Peyer's patch (tissue), 4 donors: ENCODE measurements at regions not wholly inside any gene's neighbourhood (a gene's known extent, or its start where the extent isn't known, plus 50 kb on each side); places are given as distances from the start of the nearest gene placed in this dataset.

Experiments used
- DNase-seq, 3 donors: peaks; one replicate each; pipeline ENCODE4 v3.0.0-alpha.2; 2017 to 2019
- H3K27ac ChIP-seq, 4 donors: fragments of 200-600 bp; sonication (generic); one replicate each; pipeline ENCODE4 v1.5.1; 2016 to 2019
- H3K27me3 ChIP-seq, 2 donors: fragments of 200-600 bp; sonication (generic); one replicate each; pipeline ENCODE4 v1.5.1; 2019
- H3K36me3 ChIP-seq, 3 donors: fragments of 200-600 bp; sonication (generic); one replicate each; pipeline ENCODE4 v1.5.1; 2016 to 2019
- H3K4me1 ChIP-seq, 4 donors: fragments of 200-600 bp; sonication (generic); one replicate each; pipeline ENCODE4 v1.5.1; 2016 to 2019
- H3K4me3 ChIP-seq, 4 donors: fragments of 200-600 bp; sonication (generic); 1 replicate in 3 of 4; 2 replicates in 1 of 4; pipeline ENCODE4 v1.5.1; 2016 to 2019; ENCODE audit warnings: mild to moderate bottlenecking in 1 of 4
- H3K9me3 ChIP-seq, 4 donors: fragments of 200-600 bp; sonication (generic); one replicate each; pipeline ENCODE4 v1.5.1; 2016 to 2019; ENCODE audit warnings: mild to moderate bottlenecking in 1 of 4
- CTCF ChIP-seq, 6 experiments: fragments of 450-650 bp in 4 of 6; fragments of 200-600 bp in 2 of 6; sonication (generic) in 1 of 6; IDR thresholded peaks; one replicate each; pipeline ENCODE4 v1.5.1; 2017 to 2019; ENCODE audit warnings: antibody characterized with exemption in 6 of 6, mild to moderate bottlenecking in 3 of 6, moderate library complexity in 1 of 6
- POLR2A ChIP-seq, 2 donors: fragments of 450-650 bp; IDR thresholded peaks; one replicate each; pipeline ENCODE4 v1.5.1; 2017; ENCODE audit warnings: antibody characterized with exemption in 2 of 2, mild to moderate bottlenecking in 2 of 2, moderate library complexity in 2 of 2

DNA sequence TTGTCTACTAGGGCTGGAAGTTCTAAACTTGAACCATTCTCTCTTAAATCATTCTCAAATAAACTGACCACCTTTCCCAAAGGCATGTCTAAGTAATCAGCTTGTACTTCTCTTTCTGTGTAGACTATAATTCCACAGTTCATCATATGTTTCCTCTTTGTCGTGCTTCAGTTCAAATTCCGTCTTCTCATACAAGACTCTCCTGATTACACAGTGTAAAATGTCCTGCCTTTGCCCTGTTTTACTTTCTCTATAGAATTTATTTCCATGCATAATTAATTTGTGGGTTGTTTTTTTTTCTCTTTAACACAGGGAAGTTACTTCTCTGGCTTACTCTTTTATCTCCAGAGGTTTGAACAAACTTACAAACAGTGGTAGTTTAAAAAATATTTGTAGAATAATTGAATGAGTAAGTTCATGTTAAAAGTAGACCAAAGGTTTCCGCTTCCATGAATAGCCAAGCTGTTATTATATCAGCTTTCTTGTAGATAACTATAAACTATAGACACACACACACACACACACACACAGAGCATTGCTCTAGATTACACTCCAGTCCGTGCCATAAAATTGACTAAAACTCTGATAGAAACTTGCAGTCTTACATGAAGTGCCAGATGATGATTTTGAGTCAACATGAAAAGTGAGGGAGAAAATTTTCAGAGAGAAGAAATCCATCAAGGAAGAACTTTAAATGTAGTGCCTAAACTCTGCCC lies 119.0 kb downstream of the SUCNR1 start:
- H3K4me3 ChIP-seq, result no peak overlapping the region
- no peaks in the 10 kb centered on the region for H3K27me3 ChIP-seq
- TF ChIP-seq POLR2A (IDR thresholded peaks at IDR 0.05) (no peak), CTCF (IDR thresholded peaks at IDR 0.05) (no peak)
- peak overlapping the region in 1 of 4 donors; percentile 18 for H3K27ac ChIP-seq
- no peak for DNase-seq
- no peaks in the 10 kb centered on the region for H3K4me1 ChIP-seq
- H3K9me3 ChIP-seq, result no peaks in the 10 kb centered on the region
- H3K36me3 ChIP-seq, result no peaks in the 10 kb centered on the region

DNA sequence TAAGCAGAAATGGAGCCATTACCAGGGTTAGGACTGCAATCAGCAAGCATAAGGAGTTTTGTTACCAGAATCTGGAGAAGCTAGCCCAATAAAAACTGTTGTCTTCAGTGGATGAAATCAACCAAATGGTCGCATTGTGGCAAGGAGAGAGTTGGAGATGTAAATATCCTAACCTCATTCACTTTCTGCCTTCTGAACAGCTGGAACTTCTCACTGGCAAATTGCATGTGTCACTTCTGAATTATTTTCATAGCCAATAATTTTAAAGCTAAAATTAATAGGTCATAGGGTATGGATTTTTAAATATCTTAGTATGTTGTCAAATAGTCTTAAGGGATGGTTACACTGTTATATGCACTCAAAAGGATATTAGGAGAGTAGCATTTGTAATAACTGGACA lies 121.6 kb downstream of the SUCNR1 start:
- no peak overlapping the region for H3K27ac ChIP-seq
- no peak for TF ChIP-seq CTCF (IDR thresholded peaks at IDR 0.05)
- no peak for TF ChIP-seq POLR2A (IDR thresholded peaks at IDR 0.05)
- H3K4me3 ChIP-seq, result no peak overlapping the region

GRCh38 chr3:151998744-151999143 lies 125.3 kb downstream of the SUCNR1 start:
- H3K4me3 ChIP-seq, result no peak overlapping the region
- DNase-seq, result no peak
- TF ChIP-seq CTCF (IDR thresholded peaks at IDR 0.05) (no peak), POLR2A (IDR thresholded peaks at IDR 0.05) (no peak)
- no peaks in the 10 kb centered on the region for H3K27me3 ChIP-seq
- no peaks in the 10 kb centered on the region for H3K4me1 ChIP-seq
- H3K36me3 ChIP-seq, result no peaks in the 10 kb centered on the region
- H3K9me3 ChIP-seq, result no peaks in the 10 kb centered on the region
- H3K27ac ChIP-seq, result no peak overlapping the region

More for the DNA sequence above, 121.6 kb downstream of the SUCNR1 start:
- Histone ChIP-seq H3K36me3 (no peaks in the 10 kb centered on the region), H3K4me1 (no peaks in the 10 kb centered on the region), H3K9me3 (no peaks in the 10 kb centered on the region), H3K27me3 (no peaks in the 10 kb centered on the region)
- DNase-seq, result no peak

DNA sequence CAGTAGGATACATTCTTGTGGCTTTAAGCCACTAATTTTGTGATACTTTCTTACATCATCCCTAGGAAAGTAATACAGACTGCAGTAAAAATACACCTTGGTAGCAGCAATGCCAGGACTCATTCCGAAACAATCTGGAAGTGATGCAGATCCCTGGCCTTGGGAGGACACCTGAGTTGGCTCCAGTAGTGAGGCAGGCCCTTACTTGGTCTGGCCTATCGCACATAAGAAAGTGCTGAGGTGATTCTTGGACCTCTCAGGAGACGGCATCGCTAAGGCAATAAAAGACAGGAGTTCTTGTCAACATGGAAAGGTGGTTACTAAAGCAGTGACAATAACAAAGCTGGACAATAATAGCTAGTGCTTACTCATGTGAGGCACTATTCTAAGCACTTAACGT lies 126.5 kb downstream of the SUCNR1 start:
- no peak for DNase-seq
- H3K4me1 ChIP-seq, result no peaks in the 10 kb centered on the region
- H3K27ac ChIP-seq, result no peak overlapping the region
- no peaks in the 10 kb centered on the region for H3K9me3 ChIP-seq
- H3K4me3 ChIP-seq, result no peak overlapping the region
- no peaks in the 10 kb centered on the region for H3K36me3 ChIP-seq
- no peak for TF ChIP-seq CTCF (IDR thresholded peaks at IDR 0.05)
- TF ChIP-seq POLR2A (IDR thresholded peaks at IDR 0.05), result no peak
- H3K27me3 ChIP-seq, result no peaks in the 10 kb centered on the region

DNA sequence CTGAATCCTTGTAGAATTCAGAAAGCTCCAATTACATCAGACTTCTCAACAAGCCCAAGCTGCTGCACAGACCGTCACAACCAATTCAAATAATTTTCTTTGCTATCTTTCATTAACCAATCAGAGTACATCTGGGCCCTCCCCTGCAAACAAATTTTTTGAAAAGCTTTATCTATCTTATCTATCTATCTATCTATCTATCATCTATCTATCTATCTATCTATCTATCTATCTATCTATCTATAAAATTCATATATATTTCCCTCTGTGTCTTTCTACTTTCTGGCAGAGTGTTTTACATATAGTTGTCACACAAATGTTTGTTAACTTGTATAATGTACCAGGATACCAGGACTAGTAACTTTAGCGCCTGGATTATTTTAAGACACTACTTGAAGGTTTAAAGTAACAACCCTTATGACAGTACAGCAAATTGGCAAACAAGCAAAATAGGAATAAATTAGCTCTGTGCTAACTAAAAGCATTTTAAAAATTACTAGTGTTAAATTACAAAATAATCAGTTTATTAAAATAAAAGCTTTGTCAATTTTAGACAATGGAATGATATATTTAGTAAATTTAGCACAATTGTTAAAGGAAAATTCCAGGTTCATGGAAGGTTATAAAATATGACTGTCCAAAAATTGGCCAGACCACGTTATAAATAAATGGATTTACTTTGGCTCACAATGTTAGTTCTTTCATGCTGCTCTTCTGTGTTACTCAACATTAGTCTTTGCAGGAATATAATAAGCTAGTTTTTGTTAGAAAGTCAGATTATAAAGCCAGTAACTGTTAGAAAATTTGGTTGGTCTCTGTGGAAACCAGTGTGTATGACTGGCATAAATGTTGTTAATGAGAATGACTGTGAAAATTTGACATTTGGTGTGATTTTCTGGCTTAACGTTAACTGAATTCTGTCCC lies 138.6 kb downstream of the SUCNR1 start:
- Histone ChIP-seq H3K36me3 (no peaks in the 10 kb centered on the region), H3K27ac (no peak overlapping the region), H3K4me3 (no peak overlapping the region), H3K27me3 (no peaks in the 10 kb centered on the region), H3K4me1 (no peaks in the 10 kb centered on the region), H3K9me3 (no peaks in the 10 kb centered on the region)
- TF ChIP-seq CTCF (IDR thresholded peaks at IDR 0.05) (no peak), POLR2A (IDR thresholded peaks at IDR 0.05) (no peak)
- no peak for DNase-seq
